OCI-LY7 (cell line): ENCODE measurements at regions not wholly inside any gene's neighbourhood (a gene's known extent, or its start where the extent isn't known, plus 50 kb on each side); places are given as distances from the start of the nearest gene placed in this dataset.

Experiments used
- BruUV-seq: library from RNA; stranded (reverse); fragments of 400-500 nt; replicated peaks from 2 replicates; lab custom pipeline; 2021; lab: Mats Ljungman, UMichigan
- CTCF ChIA-PET: fragments of 300-600 bp; sonication (Branson Sonifier 250); formaldehyde crosslinking; loops from one replicate; lab custom pipeline; 2022; ENCODE audit warnings: antibody characterized with exemption; ENCODE audit not compliant: unreplicated experiment; lab: Charles Lee
- POLR2A ChIA-PET: fragments of 300-600 bp; sonication (Branson Sonifier 250); formaldehyde crosslinking; loops from one replicate; lab custom pipeline; 2022; ENCODE audit warnings: antibody characterized with exemption; lab: Charles Lee
- DNase-seq: peaks from one replicate; pipeline ENCODE4 v3.0.0-alpha.2; 2015; ENCODE audit warnings: low spot score
- H2AFZ ChIP-seq: fragments of 200-600 bp; sonication (generic), shearing (Covaris generic); 2 replicates; pipeline ENCODE4 v1.6.1; 2014; ENCODE audit warnings: mild to moderate bottlenecking, antibody characterized with exemption, low read length, moderate library complexity
- H3K27ac ChIP-seq: fragments of 200-600 bp; sonication (generic); 2 replicates; pipeline ENCODE4 v1.5.1; 2014; ENCODE audit warnings: mixed run types, low read depth, mild to moderate bottlenecking, moderate library complexity, low read length, inconsistent platforms; ENCODE audit not compliant: poor library complexity, severe bottlenecking
- H3K36me3 ChIP-seq: fragments of 200-600 bp; sonication (generic); 2 replicates; pipeline ENCODE4 v1.6.1; 2014; ENCODE audit warnings: mild to moderate bottlenecking, antibody characterized with exemption, low read length, moderate library complexity, mixed read lengths; ENCODE audit not compliant: insufficient read depth
- H3K4me1 ChIP-seq: fragments of 200-600 bp; sonication (generic); 2 replicates; pipeline ENCODE4 v1.5.1; 2014; ENCODE audit warnings: mild to moderate bottlenecking, low read length; ENCODE audit not compliant: insufficient read depth, poor library complexity, severe bottlenecking
- H3K4me2 ChIP-seq: fragments of 200-600 bp; sonication (generic); 2 replicates; pipeline ENCODE4 v1.6.1; 2014; ENCODE audit warnings: mild to moderate bottlenecking, low read length
- H3K4me3 ChIP-seq: fragments of 200-600 bp; sonication (generic); 2 replicates; pipeline ENCODE4 v1.5.1; 2014; ENCODE audit warnings: mild to moderate bottlenecking, low read depth, low read length; ENCODE audit not compliant: poor library complexity, severe bottlenecking
- H3K79me2 ChIP-seq: fragments of 200-600 bp; sonication (generic); 2 replicates; pipeline ENCODE4 v1.6.1; 2016; ENCODE audit warnings: low read depth, mild to moderate bottlenecking, low read length, moderate library complexity, mixed read lengths; ENCODE audit not compliant: insufficient read depth
- H3K9me2 ChIP-seq: fragments of 200-600 bp; sonication (generic); 2 replicates; pipeline ENCODE4 v1.6.1; 2016; ENCODE audit warnings: mild to moderate bottlenecking, low read length, mixed read lengths; ENCODE audit not compliant: insufficient read depth
- H3K9me3 ChIP-seq: fragments of 200-600 bp; sonication (generic); 2 replicates; pipeline ENCODE4 v1.6.1; 2014; ENCODE audit warnings: mild to moderate bottlenecking, mixed run types, low read length, mixed read lengths
- H4K20me1 ChIP-seq: fragments of 200-600 bp; sonication (generic); 2 replicates; pipeline ENCODE4 v1.6.1; 2014; ENCODE audit warnings: mild to moderate bottlenecking, antibody characterized with exemption, low read length, moderate library complexity, mixed read lengths; ENCODE audit not compliant: insufficient read depth
- CTCF ChIP-seq: fragments of 200-600 bp; sonication (generic); conservative IDR thresholded peaks from 2 replicates; pipeline ENCODE4 v1.5.1; 2014; ENCODE audit warnings: mild to moderate bottlenecking, antibody characterized with exemption, low read length, moderate library complexity, mixed read lengths
- EZH2phosphoT487 ChIP-seq: fragments of 200-600 bp; sonication (generic); IDR thresholded peaks from 2 replicates; pipeline ENCODE4 v1.6.1; 2018; ENCODE audit warnings: low read depth, borderline replicate concordance, mild to moderate bottlenecking, mixed run types, antibody characterized with exemption, low read length, moderate library complexity, mixed read lengths
- intact Hi-C: fragments of 100-400 bp; cut with micrococcal nuclease; formaldehyde crosslinking; loops from one replicate; pipeline ENCODE4 v1.10.0; 2022; ENCODE audit not compliant: unreplicated experiment

- no peaks in the 10 kb centered on the region for H3K79me2 ChIP-seq
- intact Hi-C loops = no loop called here
- H3K4me1 ChIP-seq = peaks cover 10% of the 10 kb centered on the region
- POLR2A ChIA-PET = interaction anchor here (0.6 to 1.7 kb wide), 4 partner anchors 11 to 48 kb away, joined by 3 to 8 read pairs (median 4); no protein-coding TSS in a partner anchor
- H3K9me3 ChIP-seq = no peaks in the 10 kb centered on the region
- H3K36me3 ChIP-seq = no peaks in the 10 kb centered on the region
- no TSS peak for BruUV-seq
- no peaks in the 10 kb centered on the region for H4K20me1 ChIP-seq
- H3K4me2 ChIP-seq = no peak overlapping the region
- H3K27ac ChIP-seq = no peak overlapping the region
- no peak overlapping the region for H3K4me3 ChIP-seq
- TF ChIP-seq EZH2phosphoT487 (no peak), CTCF (no peak)
- CTCF ChIA-PET = interaction anchor here (1.6 kb wide), 1 partner anchor 9 kb away, joined by 4 read pairs; no protein-coding TSS in a partner anchor
- no peak for DNase-seq
- H2AFZ ChIP-seq = no peak overlapping the region
- H3K9me2 ChIP-seq = no peaks in the 10 kb centered on the region
These were observed 59.1 kb upstream of the RTN4 start for GRCh38 chr2:55109219-55109891.

DNA sequence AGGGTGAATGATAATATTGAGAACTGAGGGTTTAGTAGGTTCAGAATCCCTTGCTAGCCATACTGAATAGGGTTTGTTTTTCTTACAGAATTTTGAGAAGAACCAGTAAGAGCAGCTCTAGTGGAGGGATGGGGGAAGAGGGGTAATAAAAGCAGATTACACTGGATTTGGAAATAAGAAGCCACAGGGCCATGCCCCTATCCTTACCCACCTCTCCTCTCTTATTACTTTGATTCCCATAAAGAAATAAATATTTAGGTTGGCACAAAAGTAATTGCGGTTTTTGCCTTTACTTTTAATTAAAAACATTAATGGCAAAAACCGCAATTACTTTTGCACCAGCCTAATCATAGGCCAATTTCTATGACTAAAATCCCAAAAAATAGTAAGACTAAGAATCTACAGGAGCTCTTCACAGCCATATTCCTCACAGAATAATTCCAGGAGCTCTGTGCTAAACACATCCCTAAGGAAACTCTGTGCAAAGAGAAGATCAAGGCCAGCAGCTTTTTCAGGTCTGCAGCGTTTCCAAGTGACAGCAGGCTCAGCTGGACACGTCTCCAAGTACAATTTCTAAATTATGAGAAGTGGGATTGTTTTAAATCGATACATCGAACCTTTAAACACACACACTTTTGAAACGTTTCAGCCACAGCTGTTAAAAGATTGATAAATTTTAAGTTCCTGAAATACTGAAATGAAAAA lies 58.4 kb upstream of the RTN4 start:
- Histone ChIP-seq H3K36me3 (no peaks in the 10 kb centered on the region), H4K20me1 (no peaks in the 10 kb centered on the region), H3K4me1 (peaks cover 10% of the 10 kb centered on the region), H3K9me3 (no peaks in the 10 kb centered on the region), H2AFZ (no peak overlapping the region), H3K79me2 (no peaks in the 10 kb centered on the region), H3K4me3 (no peak overlapping the region), H3K9me2 (no peaks in the 10 kb centered on the region), H3K27ac (no peak overlapping the region), H3K4me2 (no peak overlapping the region)
- POLR2A ChIA-PET = interaction anchor here (0.6 to 1.7 kb wide), 6 partner anchors 11 to 405 kb away, joined by 3 to 8 read pairs (median 4); no protein-coding TSS in a partner anchor
- intact Hi-C loops = no loop called here
- CTCF ChIA-PET = interaction anchor here (1.6 kb wide), 1 partner anchor 9 kb away, joined by 4 read pairs; no protein-coding TSS in a partner anchor
- no TSS peak for BruUV-seq
- no peak for DNase-seq
- TF ChIP-seq EZH2phosphoT487 (no peak), CTCF (no peak)
